GM19239 (cell line): ENCODE measurements at regions not wholly inside any gene's neighbourhood (a gene's known extent, or its start where the extent isn't known, plus 50 kb on each side); places are given as distances from the start of the nearest gene placed in this dataset.
"Not testable (repeated sequence)": the region's sequence is repeated elsewhere in the genome, so short reads cannot be mapped to it uniquely, and the experiment has no call there.

ENCODE experiments used
- DNase-seq: peaks from one replicate; pipeline ENCODE4 v3.0.0; 2011; ENCODE audit warnings: low spot score; ENCODE audit not compliant: insufficient read length
- FAIRE-seq: peaks from 2 replicates; lab custom pipeline; 2011; peaks lifted over from hg19 to GRCh38; lab: Jason Lieb, UNC

GRCh38 chr3:150330174-150330573 lies 77.9 kb upstream of the TSC22D2 start:
- FAIRE-seq (no peak), DNase-seq (no peak)

GRCh38 chr3:150329408-150329807 lies 78.7 kb upstream of the TSC22D2 start:
- no peak for DNase-seq
- no peak for FAIRE-seq

GRCh38 chr3:150328654-150329040 lies 79.5 kb upstream of the TSC22D2 start:
- no peak for DNase-seq
- FAIRE-seq = no peak

DNA sequence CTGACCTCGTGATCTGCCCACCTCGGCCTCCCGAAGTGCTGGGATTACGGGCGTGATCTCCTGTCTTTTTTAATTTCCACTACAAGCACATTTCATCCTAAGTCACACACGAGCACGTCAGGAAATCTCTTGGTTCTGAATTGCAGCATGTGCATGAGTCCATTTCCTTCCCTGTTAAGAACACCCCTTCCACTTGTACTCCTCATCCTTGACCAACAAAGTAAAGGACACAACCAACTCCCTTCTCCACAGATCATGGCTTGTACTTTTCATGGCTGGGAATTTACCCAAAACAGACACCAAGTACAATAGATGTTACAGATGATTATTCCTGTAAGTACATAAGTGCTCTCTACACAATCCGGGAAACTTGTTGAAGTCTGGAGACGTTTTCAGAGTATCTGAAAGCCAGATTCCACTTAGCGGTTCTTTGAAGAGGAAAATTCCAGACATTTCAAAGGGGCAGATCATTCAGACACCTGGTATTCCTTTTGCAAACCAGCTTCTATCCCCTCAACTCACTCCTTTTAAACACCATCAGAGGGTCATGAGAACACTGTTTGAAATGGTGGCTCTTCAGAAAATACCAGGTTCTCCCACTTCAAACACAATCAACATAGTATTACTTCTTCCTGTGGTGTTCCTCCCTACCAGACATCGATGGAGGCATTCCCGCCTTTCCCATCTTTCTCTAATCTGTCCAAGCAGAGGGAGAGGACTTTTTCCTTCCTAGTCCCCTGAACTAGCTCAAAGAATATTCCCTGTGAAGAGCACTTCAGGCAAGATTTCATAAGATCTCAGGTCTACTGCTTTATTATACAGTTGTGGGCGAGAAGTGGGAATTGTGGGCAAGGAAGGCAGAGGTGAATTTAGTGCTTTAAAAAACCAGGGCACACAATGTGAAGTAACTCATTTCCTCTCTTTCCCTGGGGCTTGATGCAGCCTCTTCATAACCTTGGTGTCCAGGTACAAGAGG lies 80.1 kb upstream of the TSC22D2 start:
- DNase-seq = no peak
- FAIRE-seq = no peak

- DNase-seq (no peak), FAIRE-seq (no peak)
These were observed 83.3 kb upstream of the TSC22D2 start for GRCh38 chr3:150324788-150325187.

DNA sequence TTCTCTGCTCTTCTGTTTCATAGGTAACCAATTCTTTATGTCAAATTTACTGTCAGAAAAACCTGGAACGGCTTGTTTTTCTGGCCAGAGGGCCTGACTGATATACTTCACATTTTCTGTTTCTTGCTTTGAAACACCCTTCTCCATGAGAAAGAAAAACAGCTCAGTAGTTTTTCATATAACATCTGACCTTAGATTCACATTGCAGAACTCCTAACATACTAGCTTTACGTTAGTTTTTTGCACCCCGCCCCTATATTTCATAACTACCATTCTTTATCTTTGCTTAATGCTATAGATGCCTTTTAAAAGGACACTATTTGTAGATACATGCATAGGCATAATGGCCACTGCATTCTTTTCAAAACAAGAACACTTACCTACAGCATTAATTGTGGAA lies 83.9 kb upstream of the TSC22D2 start:
- DNase-seq (no peak), FAIRE-seq (no peak)

DNA sequence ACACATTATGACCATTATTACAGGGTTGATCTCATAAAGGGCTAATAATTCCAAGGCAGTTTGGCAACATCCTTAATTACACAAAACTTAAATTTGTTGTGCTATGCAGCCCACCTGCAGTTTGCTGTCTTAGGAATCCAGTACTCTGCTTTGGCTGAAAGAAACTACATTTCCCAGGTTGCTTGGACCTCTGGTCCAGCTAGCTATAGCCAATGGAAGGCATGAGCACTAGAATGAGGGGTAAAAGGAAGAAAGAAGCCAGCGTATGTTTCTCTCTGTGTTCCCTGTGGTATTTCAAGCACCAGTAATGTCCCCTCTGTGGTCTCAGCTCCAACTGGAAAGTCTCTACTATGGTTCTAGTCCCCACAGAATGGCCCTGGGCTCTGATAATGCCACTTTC lies 84.3 kb upstream of the TSC22D2 start:
- FAIRE-seq (no peak), DNase-seq (no peak)

- DNase-seq, FAIRE-seq: not testable (repeated sequence)
These were observed 85.0 kb upstream of the TSC22D2 start for GRCh38 chr3:150323091-150323490.

DNA sequence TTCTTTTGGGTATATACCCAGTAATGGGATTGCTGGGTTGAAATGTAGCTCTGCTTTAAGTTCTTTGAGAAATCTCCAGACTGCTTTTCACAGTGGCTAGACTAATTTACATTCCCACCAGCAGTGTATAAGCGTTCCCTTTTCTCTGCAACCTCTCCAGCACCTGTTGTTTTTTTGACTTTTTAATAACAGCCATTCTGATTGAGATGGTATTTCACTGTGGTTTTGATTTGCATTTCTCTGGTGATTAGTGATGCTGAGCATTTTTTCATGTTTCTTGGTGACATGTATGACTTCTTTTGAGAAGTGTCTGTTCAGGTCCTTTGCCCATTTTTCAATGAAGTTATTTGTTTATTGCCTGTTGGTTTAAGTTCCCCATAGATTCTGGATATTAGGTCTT lies 87.1 kb upstream of the TSC22D2 start:
- DNase-seq, FAIRE-seq: not testable (repeated sequence)

GRCh38 chr3:150319900-150320299 lies 88.2 kb upstream of the TSC22D2 start:
- DNase-seq (no peak), FAIRE-seq (no peak)

- FAIRE-seq (no peak), DNase-seq (no peak)
These were observed 90.6 kb upstream of the TSC22D2 start for GRCh38 chr3:150317469-150317868.

DNA sequence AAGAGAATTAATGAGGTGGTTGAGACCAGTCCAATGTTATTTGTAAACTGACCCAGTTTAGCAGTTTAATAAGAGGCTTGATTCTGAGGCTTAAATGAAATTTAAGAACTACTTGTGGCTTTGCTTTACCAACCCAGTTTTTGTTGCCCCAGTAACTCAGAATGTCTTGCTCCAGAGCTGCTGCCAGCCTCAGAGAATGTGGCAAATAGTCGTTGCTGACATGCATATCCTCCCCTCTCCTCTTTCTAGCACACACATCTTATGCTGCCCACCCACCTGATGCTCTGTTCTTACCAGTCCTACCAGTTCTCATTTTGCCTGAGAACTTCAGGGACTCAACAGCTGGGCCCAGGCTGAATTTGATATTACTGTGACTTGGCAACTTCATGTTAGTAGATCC lies 92.4 kb upstream of the TSC22D2 start:
- FAIRE-seq = no peak

GRCh38 chr3:150314248-150315004 lies 93.7 kb upstream of the TSC22D2 start:
- DNase-seq (no peak), FAIRE-seq (no peak)

More for the DNA sequence above, 92.4 kb upstream of the TSC22D2 start:
- no peak for DNase-seq

GRCh38 chr3:150312018-150312657 lies 96.0 kb upstream of the TSC22D2 start:
- DNase-seq = no peak
- FAIRE-seq = no peak

- no peak for DNase-seq
- no peak for FAIRE-seq
These were observed 96.9 kb upstream of the TSC22D2 start for GRCh38 chr3:150311156-150311555.

- DNase-seq (no peak), FAIRE-seq (no peak)
These were observed 98.5 kb upstream of the TSC22D2 start for GRCh38 chr3:150309557-150309956.

DNA sequence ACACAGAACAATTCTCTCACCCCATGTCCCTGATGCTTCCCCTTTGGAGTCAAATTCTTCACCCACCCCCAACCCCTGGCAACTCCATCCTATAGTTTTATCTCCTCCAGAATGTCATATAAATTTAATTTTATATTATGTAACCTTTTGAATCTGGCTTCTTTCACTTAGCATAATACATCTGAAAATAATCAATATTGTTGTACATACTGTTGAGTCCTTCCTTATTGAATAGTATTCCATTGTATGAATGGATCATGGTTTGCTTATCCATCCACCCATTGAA lies 98.9 kb upstream of the TSC22D2 start:
- DNase-seq (no peak), FAIRE-seq (no peak)

DNA sequence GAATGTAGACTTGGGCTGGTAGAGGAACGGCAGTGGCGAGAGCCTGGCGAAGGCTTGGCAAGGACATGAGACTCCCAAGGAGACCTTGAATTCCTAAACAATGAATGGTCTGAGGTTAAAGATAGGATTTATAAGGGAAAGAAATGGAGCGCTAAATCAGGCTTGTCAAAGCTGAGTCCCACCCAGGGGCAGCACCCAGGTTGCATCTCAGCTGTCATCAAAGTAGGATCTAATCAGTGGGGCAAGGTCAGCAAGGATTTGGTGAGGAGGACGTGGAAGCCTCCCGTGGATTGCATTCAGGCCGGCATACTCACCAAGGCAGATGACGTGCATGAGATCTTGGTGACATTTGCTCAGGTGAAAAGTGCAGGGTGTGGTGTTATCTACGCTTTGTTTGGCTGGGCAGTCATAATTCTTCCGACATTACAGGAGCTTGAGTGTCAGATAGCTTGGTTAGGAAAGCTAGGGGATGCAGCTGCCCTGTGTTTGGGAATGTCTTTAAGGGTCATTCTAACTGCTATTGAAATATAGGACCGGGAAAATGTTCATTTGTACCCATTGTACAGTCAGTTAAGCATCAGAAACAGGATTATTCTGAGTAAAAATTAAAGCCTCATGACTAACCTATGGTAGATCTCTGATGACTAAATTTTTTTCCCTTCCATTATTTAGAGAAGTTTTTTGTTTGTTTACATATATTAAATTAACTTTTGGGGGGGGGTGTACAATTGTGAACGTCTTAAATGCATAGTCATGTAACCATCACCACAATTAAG lies 99.4 kb upstream of the TSC22D2 start:
- no peak for FAIRE-seq
- DNase-seq = no peak

DNA sequence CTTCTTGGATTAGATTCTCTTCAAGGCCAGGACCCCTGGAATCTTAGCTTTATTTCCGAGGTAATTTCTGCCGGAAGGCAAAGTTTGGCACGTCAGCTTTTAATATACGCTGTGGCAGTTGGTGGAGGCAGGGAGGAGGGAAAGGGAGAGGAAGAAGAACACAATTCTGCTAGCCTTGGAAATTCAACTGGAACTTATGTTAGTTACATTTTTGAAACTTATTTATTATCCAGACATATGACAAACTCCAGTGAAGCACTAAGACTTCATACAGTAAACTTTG lies 100.1 kb upstream of the TSC22D2 start:
- DNase-seq = no peak
- FAIRE-seq = no peak

DNA sequence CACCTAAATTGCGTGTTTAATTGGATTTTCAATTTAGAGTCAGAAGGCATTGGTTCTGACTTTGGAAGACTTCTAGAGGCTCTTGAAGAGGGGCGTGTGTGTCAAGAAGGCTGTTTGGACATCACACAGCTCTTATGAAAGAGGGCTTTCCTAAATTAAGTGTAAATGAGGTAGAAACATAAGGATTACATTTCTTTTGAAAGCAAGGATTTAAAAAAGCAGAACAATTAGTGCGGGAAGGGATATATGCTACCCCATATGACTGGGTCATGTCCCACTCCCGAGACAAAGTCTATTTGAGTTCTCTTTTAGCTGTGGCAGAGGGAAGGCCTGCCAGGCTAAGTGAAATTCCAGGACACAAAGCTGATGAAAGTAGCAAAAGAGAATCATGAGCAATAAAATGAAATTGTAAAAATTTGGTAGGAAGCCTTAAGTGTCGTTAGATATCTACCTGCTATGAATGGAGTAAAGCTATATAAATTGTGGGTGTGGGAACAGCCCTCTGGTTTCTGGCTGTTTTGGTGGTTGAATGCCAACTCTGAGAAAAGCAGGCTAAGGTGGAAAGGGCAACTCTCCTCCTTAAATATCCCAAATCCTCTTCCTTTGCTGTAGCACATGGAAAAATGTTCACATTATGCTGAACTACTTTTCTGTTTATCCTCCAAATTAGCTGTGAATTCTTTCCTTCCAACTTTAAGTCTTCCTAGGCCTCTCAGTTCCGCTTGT lies 100.6 kb upstream of the TSC22D2 start:
- FAIRE-seq (no peak), DNase-seq (no peak)
